GM10266 (cell line): ENCODE measurements at regions not wholly inside any gene's neighbourhood (a gene's known extent, or its start where the extent isn't known, plus 50 kb on each side); places are given as distances from the start of the nearest gene placed in this dataset.

Experiments used
- DNase-seq: peaks from one replicate; pipeline ENCODE4 v3.0.0; 2012; ENCODE audit errors: extremely low spot score
- TF ChIP-seq, protein P1 (sequence below): IDR thresholded peaks from 2 replicates; pipeline ENCODE4 v1.5.1; 2012; ENCODE audit warnings: mild to moderate bottlenecking, low read depth; ENCODE audit not compliant: control insufficient read depth, insufficient read depth; ENCODE audit errors: missing control alignments

DNA sequence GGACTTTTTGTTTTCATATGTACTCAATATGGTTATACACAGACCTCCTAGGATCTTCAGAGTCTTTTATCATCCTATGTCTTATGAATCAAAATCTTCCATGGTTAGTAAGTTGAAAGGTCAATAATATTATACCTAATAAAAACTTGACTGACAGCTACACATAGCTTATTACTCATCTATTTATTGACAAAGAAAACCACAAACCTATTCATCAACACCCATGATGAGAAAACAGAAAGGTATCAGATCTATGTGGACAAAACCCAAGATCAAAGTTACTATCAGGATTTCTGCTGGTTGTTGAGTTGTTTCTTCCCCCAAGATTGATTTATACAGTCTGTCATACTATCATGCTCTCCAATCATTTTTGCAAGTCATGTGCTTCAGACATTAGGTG is 460.1 kb upstream of the MANEA start:
- TF ChIP-seq, protein P1, sequence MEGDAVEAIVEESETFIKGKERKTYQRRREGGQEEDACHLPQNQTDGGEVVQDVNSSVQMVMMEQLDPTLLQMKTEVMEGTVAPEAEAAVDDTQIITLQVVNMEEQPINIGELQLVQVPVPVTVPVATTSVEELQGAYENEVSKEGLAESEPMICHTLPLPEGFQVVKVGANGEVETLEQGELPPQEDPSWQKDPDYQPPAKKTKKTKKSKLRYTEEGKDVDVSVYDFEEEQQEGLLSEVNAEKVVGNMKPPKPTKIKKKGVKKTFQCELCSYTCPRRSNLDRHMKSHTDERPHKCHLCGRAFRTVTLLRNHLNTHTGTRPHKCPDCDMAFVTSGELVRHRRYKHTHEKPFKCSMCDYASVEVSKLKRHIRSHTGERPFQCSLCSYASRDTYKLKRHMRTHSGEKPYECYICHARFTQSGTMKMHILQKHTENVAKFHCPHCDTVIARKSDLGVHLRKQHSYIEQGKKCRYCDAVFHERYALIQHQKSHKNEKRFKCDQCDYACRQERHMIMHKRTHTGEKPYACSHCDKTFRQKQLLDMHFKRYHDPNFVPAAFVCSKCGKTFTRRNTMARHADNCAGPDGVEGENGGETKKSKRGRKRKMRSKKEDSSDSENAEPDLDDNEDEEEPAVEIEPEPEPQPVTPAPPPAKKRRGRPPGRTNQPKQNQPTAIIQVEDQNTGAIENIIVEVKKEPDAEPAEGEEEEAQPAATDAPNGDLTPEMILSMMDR, result no peak

DNA sequence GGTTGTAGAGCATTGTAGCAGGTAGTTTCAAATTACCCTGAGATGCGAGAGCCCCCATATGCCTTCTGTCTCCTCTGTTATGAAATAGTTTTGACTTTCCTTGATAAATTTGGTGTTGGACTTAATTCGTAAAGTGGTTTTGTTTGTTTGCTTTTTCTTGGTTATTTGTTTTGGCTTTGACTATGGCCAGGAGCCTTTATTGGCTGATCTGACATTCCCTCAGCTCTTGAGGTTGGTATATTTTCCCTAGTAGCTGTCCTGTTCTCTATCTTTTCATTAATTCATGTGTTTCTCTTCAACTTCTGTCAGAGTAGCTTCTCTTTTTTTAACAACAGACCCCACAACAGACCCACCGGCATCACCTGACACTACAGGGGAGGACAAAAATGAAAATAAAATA is 457.4 kb upstream of the MANEA start:
- DNase-seq, result no peak

More for the DNA sequence above, 460.1 kb upstream of the MANEA start:
- no peak for DNase-seq

DNA sequence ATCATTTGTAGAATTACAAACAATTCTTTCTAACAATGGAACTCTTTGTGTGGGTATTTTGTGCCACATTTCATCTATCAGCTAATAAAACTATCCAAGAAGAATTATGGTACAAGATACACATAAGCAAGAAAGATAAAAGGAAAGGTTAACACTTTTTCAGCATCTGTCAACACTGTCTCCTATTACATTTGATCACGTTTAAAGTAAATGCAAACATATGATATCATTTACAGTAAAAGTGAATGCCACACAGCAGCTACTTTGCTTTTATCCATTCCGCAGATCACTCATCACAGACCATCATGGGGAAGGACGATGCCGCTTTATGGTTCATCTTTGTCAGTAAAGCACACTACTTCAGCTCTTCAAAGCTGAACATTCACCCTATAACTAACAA is 456.4 kb upstream of the MANEA start:
- TF ChIP-seq, protein P1, result no peak
- no peak for DNase-seq

More for the DNA sequence above, 457.4 kb upstream of the MANEA start:
- TF ChIP-seq, protein P1, result no peak

DNA sequence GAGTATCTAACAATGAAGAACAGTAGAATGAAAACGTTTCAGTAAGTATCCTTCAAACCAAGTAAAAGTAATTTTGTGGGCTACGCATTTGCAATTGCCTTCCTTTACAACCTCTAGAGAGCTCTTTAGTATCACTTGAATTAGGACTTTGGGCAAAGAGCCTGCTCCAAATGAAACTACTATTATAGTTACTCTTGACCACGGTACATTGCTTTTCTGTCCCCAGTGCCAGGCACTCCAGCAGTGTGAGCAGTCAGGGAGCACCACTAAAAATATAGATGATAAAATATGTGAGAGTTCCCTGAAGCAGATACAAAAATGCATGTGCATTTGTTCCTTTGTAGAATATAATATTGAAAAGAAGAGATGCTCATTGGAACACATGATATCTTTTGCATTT is 450.1 kb upstream of the MANEA start:
- TF ChIP-seq, protein P1, result no peak
- DNase-seq, result no peak

DNA sequence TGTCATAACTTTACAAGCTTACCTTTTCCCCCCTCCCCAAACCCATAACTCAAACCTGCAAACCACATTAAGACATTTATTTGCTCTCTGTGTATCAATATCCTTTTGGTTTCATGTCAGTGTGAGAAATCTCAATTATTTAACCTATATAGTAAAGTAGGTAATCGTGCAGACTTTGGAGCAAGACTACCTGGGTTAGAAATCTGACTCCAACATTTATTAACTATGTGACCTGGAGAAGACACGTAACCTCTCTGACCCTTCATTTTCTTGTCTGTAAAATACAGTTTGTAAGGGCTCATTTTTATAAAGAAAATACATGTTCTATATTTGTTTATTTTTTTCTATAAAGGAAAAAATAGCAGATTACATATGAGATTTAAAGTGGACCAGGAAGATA is 448.9 kb upstream of the MANEA start:
- TF ChIP-seq, protein P1, result no peak
- no peak for DNase-seq

DNA sequence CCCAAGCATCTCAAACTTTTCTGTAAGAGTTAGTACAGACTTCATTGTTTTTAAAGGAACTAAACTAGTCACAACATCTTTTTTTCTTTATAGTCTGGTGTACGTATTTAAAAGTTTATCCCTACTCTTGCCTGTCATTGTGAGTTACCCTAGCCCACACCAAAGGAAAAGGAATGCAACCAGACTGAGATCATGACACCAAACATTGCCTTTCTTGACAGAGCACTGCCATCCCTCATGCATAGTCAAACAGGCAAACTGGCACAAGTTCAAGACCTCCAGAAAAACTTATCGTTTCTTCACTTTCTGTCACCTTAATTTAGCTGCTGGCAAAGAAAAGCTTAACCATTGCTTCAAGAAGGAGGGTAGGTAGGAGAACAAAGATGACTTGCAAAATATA is 448.4 kb upstream of the MANEA start:
- no peak for DNase-seq
- TF ChIP-seq, protein P1, result no peak

DNA sequence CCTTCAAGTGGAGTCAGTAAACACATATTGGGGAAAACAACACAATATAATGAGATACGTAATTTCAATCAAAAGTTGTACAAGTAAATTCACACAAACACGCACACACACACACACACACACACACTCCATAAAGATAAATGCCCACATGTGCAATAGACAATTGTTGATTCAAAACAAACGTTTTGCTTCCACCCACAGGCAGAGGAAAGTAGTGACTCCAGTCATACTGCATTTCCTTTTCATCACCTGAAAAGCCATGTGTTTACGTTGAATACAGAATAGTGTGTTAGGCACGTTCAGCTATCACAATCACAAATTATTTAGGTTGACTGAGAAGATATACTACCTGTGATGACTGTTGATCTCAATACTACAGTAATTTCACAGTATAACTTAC is 443.8 kb upstream of the MANEA start:
- TF ChIP-seq, protein P1, result no peak

DNA sequence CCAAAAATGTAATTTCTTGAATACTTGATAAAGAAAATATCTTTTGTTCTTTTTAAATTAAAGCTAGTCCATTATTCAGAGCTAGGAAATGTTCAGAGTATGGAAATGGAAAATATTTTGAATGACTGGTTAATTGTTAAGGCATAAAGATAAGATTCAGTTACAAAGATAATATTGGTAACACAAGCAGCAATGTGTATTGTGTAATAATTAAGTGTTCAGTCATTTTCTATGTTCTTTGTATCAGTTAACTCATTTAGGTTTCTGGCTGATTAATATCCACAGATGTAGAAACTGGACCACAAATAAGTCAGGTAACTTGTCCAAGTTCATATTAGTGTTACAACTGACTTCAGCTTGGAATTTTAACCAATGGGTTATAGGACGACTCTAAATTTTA is 442.2 kb upstream of the MANEA start:
- no peak for DNase-seq
- TF ChIP-seq, protein P1, result no peak

More for the DNA sequence above, 443.8 kb upstream of the MANEA start:
- no peak for DNase-seq
